GM18519 (cell line): ENCODE measurements at regions not wholly inside any gene's neighbourhood (a gene's known extent, or its start where the extent isn't known, plus 50 kb on each side); places are given as distances from the start of the nearest gene placed in this dataset.
"Not testable (repeated sequence)": the region's sequence is repeated elsewhere in the genome, so short reads cannot be mapped to it uniquely, and the experiment has no call there.

Experiments used
- ATAC-seq: cut with Tn5 transposase; IDR thresholded peaks from one replicate; pipeline ENCODE4 v1.9.1; 2021; ENCODE audit warnings: mild to moderate bottlenecking, moderate library complexity; ENCODE audit not compliant: unreplicated experiment, low FRiP score

DNA sequence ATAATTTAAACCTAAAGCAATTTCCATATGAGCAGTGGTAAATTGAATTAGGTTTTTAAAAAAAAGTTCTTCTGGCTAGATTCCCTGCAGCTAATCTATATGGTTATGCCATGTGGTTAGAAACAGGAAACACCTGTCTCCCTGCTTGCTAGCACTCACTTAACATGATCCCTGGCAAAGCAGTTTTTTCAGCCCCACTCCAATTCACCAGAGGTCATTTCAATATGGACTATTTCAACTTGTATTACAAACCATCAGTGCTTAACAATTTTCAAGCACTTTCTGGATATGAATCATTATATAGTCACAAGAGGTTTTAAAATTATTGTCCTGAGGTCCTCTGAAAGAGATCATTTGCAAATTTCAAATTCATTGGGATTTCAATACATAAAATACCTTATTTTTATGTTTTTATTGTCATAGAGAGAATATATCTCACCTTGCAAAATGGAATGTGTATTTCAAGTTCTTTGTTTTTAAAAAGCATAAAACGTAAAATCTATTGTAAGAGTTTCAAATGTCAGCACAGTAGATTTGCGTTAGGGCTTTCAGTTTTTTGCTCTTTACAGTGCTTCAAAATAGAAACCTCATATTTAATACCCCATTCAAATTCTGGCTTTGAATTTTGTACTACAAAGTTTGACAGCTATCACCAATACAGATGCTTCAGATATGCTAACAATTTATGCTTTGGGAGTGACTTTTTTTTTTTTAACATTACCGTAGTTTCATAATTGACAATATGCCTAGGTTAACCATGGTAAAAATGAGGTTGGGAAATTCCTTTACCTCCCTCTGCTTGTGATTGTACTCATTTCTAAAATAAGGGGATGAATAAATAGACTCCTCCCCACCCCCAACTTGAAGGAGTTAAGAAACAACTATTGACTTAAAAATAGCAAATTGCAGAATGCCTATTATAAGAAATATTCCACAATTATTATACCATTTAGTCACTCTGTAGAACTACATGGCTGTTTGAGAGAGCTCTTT is 117.5 kb upstream of the HGF start:
- ATAC-seq: peak; percentile 34

DNA sequence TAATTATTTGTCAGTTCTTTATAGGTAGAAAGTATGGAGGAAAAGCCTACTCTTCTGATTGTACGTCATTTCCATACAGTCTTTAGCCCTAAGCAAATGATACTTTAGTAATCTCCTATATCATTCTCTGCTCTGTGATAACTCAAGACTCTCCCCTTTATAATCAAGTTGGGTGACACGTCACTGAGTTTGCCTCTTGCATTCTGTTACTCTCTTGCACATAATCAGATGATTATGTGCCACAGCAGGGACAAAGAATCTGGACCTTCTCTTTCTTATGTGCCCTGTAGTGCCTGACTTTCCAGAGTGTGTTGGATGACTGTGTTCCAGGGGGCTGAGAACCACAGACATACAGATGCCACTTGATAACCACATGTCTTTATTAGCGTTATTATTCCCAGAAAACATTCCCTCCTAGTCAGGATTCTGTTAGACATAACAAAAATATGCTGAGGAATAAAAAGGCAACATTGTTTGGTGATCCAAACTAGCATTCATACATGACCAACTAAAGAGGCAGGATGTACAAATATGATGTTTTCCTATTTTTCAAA is 116.4 kb upstream of the HGF start:
- no peak for ATAC-seq

DNA sequence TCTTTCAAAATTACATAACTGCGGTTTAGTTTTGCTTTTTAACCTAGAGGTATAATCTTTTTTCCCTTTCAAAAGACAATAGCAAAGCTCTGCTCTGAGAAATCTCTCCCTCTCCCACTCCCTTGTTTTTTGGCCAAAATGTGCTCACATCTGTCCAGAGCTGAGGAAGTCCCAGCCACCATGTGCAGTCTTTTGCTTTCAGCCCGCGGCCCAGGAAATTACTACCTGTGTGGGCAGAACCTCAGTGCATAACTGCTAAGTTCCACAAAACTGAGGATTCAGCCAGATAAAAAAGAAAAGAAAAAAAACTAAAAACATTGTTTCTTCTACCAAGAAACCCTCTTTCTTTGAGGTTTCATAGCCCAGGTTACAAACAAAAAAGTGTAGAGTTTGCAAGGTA is 115.0 kb upstream of the HGF start:
- ATAC-seq: no peak

DNA sequence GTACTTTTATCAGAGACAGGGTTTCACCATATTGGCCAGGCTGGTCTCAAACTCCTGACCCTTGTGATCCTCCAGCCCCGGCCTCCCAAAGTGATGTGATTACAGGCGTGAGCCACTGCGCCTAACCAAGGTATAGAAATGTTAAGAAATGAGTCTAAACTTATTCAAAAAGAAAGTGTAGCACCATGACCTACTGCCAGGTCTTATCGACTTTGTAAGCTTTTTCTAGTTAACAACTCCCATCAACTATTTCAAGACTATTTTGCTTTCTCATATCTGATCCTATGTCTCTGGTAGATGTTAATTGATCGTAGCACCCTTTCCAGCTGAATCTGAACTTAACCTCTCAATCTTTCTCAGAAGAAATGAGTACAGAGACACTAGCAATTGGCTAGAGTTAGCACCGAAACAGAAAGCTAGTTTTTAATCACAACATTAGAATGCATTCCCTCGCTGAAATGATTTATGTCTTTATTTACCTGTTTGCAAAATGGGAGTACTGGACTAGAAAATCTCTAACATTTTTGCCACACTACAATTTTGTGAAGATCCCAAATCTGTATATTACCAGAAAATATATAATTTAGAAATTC is 114.0 kb upstream of the HGF start:
- ATAC-seq: peak; percentile 57

DNA sequence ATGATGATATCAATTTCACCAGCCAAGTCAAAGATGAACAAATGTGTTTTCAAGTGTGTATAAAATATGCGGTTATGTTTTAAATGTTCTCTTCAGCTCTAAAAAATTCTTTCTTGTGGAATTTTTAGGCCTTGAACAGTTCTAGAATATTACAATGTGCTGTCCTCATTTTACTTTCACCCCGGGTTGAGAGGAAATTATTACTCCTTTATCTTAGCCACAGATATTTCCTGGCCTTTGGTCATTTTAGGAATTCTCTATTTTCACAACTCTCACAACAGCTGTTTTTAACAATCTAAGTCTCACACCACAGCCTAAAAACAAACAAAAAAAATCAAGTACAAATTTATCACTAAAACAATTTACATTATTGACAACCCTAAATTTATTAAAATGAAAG is 112.2 kb upstream of the HGF start:
- ATAC-seq: no peak

DNA sequence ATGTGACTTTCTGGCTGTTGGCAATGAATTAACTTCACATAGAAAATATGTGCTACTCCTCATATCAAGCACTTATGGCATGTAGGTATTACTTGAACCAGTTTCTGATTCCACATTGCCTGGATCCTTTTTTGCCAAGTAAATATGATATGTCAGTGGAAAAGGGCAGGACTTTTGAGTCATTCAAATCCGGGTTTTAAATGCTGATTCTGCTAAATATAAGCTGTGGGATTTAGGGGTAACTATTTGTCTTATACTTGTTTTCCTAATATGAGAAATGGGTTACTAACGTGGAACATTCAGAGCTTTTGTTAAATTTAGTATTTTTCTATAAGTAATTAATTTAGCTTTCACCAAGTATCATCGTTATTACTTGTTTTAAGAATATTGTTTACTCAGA is 108.0 kb upstream of the HGF start:
- ATAC-seq: no peak

DNA sequence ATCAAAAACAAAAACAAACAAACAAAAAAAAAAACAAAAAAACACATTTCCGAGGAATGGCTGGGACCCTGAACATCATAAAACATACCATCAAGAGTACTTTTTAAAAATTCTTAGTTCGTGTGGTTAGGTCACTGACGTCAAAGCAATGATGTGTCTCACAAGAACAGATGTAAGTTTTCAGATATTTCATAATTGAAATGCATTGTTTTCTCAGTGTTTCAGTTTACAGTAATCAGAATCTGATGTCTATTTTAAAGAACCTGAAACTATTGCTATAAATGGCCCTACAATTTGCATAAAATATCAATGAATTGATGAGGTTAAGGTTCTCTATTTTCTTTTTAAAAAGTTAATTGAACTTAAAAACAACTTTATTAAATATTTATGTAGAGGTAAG is 103.7 kb upstream of the HGF start:
- ATAC-seq: peak; percentile 69

DNA sequence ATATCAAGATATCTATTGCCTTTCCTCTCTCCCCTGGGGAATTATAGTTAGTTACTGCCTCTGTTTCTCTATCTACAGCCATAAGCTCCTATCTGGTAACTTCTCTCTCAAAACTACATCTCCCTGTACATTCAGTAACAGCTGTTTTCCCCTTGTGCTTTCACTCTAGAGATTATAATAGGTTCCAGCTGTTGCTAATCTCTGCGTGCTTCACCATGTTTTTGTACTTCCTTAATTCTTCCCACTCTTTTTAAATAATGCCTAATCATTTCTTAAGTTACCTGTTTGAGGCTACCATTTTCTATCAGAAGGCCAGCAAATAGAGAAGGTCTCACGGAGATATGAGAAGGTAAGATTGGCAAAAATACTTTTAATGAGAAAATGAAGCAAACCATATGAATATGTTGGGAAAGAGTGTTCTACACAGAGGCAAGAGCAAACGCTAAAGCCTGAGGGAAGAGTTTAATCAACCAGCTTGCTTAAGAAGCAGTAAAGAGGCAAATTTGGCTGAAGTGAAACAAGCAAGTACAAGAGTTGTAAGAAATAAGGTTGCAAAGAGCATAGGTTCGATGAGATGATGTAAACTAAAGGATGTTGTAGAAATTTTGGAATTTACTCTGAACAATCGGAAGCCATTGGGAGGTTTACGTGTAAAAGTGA is 101.9 kb upstream of the HGF start:
- ATAC-seq: no peak

DNA sequence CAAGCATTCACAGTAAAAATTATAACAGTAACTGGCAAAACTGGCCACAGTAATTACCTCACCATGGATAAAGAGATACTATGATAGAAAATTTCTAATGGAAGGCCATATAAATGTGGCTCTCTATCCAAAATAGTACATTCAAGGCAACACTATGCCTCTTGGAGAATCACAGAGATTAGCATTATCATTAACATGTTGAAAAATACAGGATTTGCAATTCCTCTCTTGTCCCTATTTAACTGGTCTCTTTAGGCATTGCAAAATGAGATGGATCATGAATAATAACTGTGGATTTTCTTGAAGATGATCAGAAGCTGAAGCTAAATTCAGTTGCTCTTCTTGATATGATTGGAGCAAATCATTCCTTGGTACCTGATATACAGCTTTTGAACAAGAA is 100.8 kb upstream of the HGF start:
- no peak for ATAC-seq

DNA sequence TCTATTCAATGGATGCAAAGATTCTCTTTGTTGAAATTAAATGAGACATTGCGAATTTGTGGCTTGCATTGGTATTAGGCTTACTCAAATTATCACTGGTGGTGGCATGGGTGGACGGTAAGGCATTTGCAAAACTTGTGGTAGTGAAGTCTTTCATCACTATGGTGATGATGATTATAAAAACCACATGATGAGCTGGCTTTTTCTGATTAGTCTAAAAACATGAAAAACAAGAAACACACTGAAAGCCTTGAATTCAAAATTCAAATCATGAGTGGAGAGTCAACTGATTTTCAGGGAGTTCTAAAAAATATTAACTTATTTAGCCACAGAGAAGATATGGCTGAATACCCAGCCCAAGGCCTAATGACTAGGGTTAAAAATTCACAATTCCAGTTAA is 99.8 kb upstream of the HGF start:
- ATAC-seq: no peak

DNA sequence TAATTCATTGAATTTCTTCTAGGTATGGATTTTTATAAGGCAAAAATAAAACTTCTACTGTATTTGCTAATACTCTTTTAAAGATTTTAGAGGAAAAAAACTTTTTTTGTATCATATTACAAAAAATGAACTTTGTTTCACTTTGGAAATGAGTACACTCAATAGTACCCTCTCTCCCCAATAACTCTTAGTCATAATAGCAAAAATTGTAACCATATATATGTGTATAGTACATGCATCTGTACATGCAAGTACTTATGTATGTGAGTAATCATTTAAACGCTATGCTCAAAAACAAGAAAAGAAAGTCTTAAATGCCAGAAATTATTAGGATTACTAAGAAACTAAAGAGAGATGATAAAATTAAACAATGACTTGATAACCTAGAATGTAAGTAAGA is 95.9 kb upstream of the HGF start:
- ATAC-seq: peak; percentile 65

DNA sequence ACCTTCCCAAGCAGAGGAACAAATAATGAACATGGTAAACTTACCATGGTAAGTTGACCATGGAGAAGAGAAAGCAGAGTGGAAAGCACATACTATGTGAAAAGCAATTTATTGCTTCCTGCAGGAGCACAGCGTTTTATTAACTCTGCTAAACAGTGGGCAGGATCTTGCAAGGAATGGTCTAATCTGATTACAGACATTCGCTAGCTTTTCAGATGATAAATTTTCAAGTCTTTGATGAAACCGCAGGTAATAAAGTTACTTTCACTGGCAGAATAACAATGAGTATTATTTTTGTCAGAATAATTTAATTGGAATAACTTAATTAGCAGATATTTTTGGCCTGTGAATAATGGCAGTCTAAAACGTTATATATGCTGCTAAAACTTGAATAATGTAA is 89.6 kb upstream of the HGF start:
- ATAC-seq: no peak

DNA sequence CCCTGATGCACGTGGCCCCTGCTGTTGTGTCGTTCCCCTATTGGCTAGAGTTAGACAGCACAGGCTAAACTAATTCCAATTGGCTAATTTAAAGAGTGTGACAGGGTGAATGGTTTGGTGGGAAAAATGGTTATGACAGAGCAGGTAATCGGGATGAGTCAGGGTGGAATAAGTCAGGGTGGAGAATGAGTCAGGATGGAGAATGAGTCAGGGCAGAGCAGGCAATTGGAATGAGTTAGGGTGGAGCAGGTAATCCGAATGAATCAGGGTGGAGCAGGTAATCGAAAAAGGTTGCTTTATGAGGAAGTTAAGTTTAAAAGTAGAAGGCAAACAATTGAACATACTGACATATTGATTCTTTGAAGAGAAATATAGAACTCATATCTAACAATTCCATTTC is 89.0 kb upstream of the HGF start:
- not testable (repeated sequence) for ATAC-seq

DNA sequence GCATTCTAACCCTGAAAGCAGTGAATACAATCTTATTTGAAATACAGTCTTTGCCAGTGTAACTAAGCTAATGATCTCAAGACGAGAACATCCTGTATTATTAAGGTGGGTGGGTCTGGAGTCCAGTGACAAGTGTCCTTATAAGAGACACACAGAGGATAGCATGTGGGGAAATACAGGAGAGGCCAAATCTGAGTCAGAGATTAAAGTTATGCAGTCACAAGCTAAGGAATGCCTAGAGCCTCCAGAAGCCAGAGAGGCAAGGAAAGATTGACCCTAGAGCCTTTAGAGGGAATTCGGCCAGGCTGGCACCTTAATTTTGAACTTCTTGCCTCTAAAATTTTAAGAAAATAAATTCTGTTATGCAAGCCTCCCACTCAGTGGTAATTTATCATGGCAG is 87.5 kb upstream of the HGF start:
- ATAC-seq: no peak

DNA sequence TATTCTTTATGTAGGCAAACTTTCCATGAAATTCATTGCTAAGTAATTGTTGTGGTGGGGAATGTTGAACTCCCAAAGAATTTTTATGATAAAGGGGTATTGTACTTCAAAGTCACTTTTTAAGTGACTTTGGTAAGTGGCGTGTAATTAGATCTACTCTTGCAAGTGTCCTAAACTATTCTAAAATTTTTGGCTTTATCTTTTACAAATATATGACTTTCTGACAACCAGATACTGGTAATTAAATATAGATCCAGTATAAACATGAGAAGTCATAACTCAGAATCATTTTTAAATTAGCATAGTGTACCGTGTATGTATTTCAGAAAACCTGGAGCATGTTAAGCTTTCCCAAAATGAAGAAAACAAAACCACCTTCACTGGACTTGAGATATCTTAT is 84.7 kb upstream of the HGF start:
- no peak for ATAC-seq

DNA sequence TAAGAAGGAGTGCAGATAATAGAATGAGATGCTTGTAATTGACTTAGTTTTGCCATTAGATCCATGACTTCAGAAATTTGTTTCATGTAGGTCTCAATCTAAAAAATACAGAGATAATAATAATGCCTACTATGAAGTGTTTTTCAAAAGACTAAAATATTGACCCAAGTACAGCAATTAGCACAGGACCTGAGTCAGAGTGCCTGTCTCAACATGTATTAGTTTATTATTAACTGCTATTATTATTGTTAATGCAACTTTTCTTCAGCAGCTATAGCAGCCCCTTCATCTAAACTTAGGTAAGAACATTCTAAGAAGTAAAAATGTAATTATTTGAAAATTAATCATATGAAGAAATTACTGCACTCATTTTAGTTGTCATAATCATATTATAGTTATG is 82.9 kb upstream of the HGF start:
- no peak for ATAC-seq

DNA sequence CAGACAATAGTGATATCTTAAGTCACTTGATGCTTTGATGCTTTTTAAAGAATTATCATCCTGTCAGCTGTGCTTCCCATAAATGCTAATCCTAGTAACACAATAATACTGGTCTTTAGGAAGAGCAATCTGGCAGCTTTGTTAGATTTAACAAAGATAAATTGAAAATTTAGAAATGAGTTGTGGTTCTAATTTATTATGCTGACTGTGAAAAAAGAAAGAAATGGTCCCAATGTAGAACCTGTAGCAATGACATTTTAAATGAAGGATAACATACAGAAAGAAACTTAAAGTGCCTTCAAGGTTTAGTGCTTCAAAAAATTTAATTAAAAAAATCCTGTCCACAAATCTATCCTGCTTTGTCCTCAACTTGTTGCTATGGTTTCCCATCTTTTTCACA is 81.6 kb upstream of the HGF start:
- no peak for ATAC-seq

DNA sequence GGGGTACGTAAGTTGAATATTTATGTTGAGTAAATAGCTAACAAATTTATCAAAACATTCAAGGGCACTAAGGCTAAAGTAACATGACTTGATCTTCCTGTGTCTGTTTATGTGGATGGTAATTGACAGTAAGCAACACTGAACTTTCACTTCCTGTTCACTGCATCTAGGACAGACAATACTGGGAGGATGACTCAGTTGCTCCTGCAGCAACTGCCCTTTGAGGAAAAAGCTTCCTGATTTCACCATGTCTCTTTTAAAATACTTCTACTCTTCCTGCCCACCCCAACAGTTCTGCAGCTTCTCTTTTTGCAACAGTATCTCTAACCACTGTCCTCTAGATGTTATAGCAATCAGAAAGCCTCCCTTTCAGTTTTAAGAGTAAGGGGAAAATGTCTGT is 76.6 kb upstream of the HGF start:
- peak; percentile 46 for ATAC-seq

DNA sequence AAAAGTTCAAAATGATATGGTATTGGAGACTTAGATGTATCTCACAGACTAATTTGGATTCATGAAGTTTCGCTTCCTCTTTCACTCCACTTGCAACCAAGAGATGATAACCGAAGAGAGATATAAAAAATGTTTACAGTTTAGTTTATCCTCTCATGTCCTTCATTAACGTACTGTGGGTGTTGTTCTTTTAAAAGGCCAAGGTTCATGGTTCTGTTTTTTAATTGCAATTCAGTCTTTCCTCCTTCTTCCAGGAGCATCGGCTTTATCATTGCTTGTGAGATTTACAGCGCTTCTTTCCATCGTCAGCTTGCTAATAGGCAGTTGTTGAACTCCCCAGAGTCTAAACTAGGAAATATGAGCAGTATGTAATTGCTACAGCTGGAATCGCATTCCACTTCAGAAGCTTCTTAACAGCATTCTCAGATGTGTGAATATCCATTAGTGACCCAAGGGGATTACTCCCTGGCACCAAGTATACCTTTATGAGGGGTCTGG is 75.9 kb upstream of the HGF start:
- peak; percentile 94 for ATAC-seq

DNA sequence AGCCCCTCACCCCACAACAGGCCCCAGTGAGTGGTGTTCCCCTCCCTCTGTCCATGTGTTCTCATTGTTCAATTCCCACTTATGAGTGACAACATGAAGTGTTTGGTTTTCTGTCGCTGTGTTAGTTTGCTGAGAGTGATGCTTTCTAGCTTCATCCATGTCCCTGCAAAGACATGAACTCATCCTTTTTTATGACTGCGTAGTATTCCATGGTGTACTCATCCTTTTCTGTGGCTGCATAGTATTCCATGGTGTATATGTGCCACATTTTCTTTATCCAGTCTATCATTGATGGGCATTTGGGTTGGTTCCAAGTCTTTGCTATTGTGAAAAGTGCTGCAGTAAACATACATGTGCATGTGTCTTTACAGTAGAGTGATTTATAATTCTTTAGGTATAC is 73.8 kb upstream of the HGF start:
- not testable (repeated sequence) for ATAC-seq

DNA sequence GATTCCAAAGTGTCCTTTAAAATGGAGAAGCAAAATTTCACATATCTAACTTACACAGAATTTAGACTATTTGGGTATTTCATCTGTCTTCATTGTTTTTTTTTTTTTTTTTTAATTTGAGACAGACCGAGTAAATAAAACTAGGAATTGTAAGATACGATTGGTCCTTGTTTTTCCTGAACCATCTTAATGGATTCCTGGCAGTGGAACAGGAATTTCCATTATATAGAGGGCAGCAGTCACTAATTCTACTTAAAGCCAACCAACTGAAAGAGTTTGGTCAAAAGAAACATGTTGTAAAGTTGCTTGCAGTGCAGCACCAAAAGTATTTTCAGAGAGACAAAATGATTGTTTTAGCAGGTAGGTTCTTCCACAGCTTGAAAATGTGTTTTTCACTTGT is 72.5 kb upstream of the HGF start:
- ATAC-seq: no peak
